Left lung (tissue), 4 donors: ENCODE measurements at regions not wholly inside any gene's neighbourhood (a gene's known extent, or its start where the extent isn't known, plus 50 kb on each side); places are given as distances from the start of the nearest gene placed in this dataset.
"Not testable (repeated sequence)": the region's sequence is repeated elsewhere in the genome, so short reads cannot be mapped to it uniquely, and the experiment has no call there.

Experiments used
- ATAC-seq: fragments of 200-7000 bp; cut with Tn5 transposase; one replicate; pipeline ENCODE4 v1.9.1; 2020; ENCODE audit warnings: moderate library complexity
- DNase-seq, 4 donors: peaks; one replicate each; pipeline ENCODE4 v3.0.0-alpha.2; 2013 to 2020
- H3K27ac ChIP-seq, 2 donors: fragments of 200-600 bp; sonication (generic) in 1 of 2; one replicate each; pipeline versions ENCODE4 v1.5.0 to v1.8.0; 2020 to 2021
- H3K27me3 ChIP-seq, 2 donors: fragments of 200-600 bp; sonication (generic) in 1 of 2; one replicate each; pipeline versions ENCODE4 v1.5.0 to v1.8.0; 2020 to 2021
- H3K36me3 ChIP-seq, 2 donors: fragments of 200-600 bp; sonication (generic) in 1 of 2; one replicate each; pipeline versions ENCODE4 v1.5.0 to v1.8.0; 2020 to 2021
- H3K4me1 ChIP-seq, 2 donors: fragments of 200-600 bp; one replicate each; pipeline ENCODE4 v1.8.0; 2021
- H3K4me3 ChIP-seq, 2 donors: fragments of 200-600 bp; sonication (generic) in 1 of 2; one replicate each; pipeline versions ENCODE4 v1.5.0 to v1.8.0; 2020 to 2021; ENCODE audit warnings: mild to moderate bottlenecking in 1 of 2
- H3K9me3 ChIP-seq, 2 donors: fragments of 200-600 bp; sonication (generic) in 1 of 2; one replicate each; pipeline versions ENCODE4 v1.5.0 to v1.8.0; 2020 to 2021
- intact Hi-C, 2 donors: fragments of 100-400 bp; cut with DNase I; formaldehyde crosslinking; loops; one replicate each; pipeline versions ENCODE4 v1.11.2 to v1.14.2; 2022
- TF ChIP-seq, protein P1 (sequence below), 2 donors: fragments of 200-600 bp; sonication (generic) in 1 of 2; IDR thresholded peaks; one replicate each; pipeline versions ENCODE4 v1.5.0 to v1.8.0; 2021; ENCODE audit warnings: antibody characterized with exemption in 2 of 2
- donor health status: DM: no; HTN: yes; CAD: no.
- donor health status: DM: no; HTN: no; CAD: no.

DNA sequence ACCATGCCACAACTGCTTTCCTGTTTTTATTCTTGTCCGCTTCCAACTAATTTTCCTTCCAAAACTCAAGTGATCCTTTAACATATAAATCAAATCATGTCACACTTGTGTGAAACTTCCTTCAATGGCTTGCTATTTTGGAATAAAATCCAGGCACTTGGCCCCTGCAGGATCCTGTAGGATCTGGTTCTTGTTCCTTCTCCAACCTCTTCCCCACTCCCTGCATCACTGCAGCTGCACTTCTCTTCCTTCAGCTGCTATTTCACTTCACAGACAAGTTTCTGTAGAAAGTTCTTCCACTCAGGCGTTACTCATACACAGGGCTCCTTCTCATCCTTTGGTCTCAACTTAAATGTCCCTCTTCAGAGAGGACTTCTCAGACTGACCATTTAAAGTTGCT is 239.7 kb upstream of the BTG1 start:
- Histone ChIP-seq H3K36me3 (no peaks in the 10 kb centered on the region), H3K4me1 (no peaks in the 10 kb centered on the region), H3K9me3 (no peaks in the 10 kb centered on the region), H3K4me3 (no peak overlapping the region), H3K27ac (no peak overlapping the region), H3K27me3 (no peaks in the 10 kb centered on the region)
- DNase-seq, result no peak
- no peak for ATAC-seq
- intact Hi-C loops, result no loop called here
- TF ChIP-seq, protein P1, sequence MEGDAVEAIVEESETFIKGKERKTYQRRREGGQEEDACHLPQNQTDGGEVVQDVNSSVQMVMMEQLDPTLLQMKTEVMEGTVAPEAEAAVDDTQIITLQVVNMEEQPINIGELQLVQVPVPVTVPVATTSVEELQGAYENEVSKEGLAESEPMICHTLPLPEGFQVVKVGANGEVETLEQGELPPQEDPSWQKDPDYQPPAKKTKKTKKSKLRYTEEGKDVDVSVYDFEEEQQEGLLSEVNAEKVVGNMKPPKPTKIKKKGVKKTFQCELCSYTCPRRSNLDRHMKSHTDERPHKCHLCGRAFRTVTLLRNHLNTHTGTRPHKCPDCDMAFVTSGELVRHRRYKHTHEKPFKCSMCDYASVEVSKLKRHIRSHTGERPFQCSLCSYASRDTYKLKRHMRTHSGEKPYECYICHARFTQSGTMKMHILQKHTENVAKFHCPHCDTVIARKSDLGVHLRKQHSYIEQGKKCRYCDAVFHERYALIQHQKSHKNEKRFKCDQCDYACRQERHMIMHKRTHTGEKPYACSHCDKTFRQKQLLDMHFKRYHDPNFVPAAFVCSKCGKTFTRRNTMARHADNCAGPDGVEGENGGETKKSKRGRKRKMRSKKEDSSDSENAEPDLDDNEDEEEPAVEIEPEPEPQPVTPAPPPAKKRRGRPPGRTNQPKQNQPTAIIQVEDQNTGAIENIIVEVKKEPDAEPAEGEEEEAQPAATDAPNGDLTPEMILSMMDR (IDR thresholded peaks at IDR 0.05), result no peak

DNA sequence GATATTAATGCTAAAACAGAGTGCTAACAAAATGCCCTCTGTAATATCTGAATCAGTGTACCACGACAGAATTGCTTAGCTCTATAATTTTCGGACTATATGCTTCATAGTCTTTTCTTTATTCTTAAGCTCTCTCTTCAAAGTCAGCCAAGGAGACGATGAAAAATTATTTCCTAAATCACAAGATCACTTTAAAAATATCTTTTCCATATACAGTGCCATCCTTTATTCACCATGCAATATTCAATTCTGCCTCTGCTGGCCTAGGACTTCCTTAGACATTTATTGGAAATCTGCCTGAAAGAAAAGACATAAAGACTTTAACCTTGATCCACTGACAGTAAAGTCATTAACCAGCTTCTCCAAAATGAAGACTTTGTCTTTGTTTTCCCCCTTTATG is 238.9 kb upstream of the BTG1 start:
- H3K27ac ChIP-seq, result no peak overlapping the region
- intact Hi-C loops, result no loop called here
- TF ChIP-seq, protein P1 (IDR thresholded peaks at IDR 0.05), result no peak

DNA sequence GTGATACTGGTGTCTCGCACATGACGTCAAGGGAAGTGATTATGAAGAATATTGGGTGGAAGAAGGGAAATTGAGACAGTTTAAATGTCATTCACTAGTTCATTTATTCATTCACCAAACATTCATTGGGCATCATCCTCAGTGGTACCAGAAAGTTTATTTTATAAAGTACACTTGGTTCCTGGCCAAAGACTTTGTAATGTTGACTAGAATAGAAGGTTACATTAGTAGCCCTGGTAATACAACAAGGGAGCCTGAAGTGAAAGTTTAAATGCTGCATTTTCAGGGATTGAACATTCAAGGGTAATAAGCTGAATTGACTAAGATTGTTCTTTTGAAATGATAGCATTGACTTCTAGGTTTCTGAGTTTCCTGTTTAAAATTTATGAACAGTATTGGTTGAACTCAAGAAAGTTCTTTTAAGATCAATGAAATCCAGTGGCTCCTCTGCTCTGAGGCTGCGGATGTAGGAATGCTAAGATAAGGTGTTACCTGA is 236.8 kb upstream of the BTG1 start:
- H3K27ac ChIP-seq, result no peak overlapping the region

More for the DNA sequence above, 238.9 kb upstream of the BTG1 start:
- no peak overlapping the region for H3K4me3 ChIP-seq
- DNase-seq (no peak), ATAC-seq (no peak)
- no peaks in the 10 kb centered on the region for H3K36me3 ChIP-seq
- H3K27me3 ChIP-seq, result no peaks in the 10 kb centered on the region
- H3K9me3 ChIP-seq, result no peaks in the 10 kb centered on the region
- no peaks in the 10 kb centered on the region for H3K4me1 ChIP-seq

DNA sequence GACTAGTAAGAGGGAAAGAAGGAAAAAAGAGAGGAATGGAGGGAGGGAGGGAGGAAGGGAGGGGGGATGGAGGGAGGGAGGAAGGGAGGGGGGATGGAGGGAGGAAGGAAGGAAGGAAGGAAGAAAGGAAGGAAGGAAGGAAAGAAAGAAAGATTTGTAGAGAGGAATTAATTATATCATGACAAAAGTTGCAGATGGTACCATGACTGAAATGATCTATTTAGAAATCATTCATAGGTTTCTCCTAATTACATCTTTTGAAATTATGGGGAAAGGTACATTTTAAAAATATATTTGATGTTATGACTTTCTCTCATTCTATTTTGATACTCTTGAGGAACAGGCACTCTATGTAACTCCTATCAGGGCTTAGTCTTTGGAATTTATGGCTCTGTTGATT is 236.2 kb upstream of the BTG1 start:
- H3K4me1 ChIP-seq, result no peaks in the 10 kb centered on the region
- intact Hi-C loops, result no loop called here
- TF ChIP-seq, protein P1 (IDR thresholded peaks at IDR 0.05), result no peak

More for the DNA sequence above, 236.8 kb upstream of the BTG1 start:
- intact Hi-C loops, result no loop called here
- Histone ChIP-seq H3K4me3 (no peak overlapping the region), H3K36me3 (no peaks in the 10 kb centered on the region), H3K27me3 (no peaks in the 10 kb centered on the region), H3K4me1 (no peaks in the 10 kb centered on the region), H3K9me3 (no peaks in the 10 kb centered on the region)
- DNase-seq, result no peak
- TF ChIP-seq, protein P1 (IDR thresholded peaks at IDR 0.05), result no peak
- no peak for ATAC-seq

DNA sequence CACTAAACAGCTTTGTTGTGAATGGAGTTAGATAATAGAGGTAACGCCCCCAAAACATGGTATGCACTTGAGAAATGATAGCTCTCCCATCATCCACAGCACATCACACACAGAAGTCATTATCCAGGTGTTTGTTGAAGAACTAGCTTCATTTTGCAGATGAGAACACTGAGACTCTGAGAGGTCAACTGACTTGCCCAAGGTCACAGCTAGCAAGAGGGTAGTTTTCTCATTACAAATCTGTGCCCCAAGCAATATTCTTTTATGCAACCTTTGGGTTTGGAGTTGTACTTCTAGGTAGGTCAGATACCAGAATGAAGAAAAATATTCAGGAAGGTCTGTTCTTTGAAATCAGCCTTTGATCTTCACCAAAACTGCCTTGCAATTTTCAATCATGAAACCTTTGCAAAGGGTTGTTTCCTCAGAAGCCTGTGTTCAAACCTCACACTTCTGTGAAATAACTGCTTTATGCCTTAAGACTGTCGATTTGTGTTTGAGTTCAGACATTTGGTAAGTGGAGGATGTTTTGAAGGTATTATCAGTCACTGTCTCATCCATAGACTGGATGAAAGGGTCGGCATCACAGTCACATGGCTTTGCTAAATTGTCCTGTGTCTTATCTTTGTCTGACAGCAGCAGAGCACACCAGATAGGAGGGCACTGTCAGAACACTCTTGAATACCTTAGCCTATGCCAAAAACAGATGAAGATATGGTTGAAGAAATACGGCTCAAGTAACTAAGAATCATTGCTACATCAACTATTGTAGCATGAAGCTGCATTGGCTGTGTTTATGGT is 233.2 kb upstream of the BTG1 start:
- no peak overlapping the region for H3K27ac ChIP-seq
- H3K36me3 ChIP-seq, result no peaks in the 10 kb centered on the region
- no peaks in the 10 kb centered on the region for H3K4me1 ChIP-seq
- no peaks in the 10 kb centered on the region for H3K9me3 ChIP-seq
- ATAC-seq (no peak), DNase-seq (no peak)
- H3K27me3 ChIP-seq, result no peaks in the 10 kb centered on the region
- H3K4me3 ChIP-seq, result no peak overlapping the region
- intact Hi-C loops, result no loop called here
- TF ChIP-seq, protein P1 (IDR thresholded peaks at IDR 0.05), result no peak

More for the DNA sequence above, 236.2 kb upstream of the BTG1 start:
- Histone ChIP-seq H3K36me3 (no peaks in the 10 kb centered on the region), H3K4me3 (no peak overlapping the region), H3K27ac (no peak overlapping the region), H3K27me3 (no peaks in the 10 kb centered on the region), H3K9me3 (no peaks in the 10 kb centered on the region)
- ATAC-seq, result no peak
- DNase-seq, result no peak

DNA sequence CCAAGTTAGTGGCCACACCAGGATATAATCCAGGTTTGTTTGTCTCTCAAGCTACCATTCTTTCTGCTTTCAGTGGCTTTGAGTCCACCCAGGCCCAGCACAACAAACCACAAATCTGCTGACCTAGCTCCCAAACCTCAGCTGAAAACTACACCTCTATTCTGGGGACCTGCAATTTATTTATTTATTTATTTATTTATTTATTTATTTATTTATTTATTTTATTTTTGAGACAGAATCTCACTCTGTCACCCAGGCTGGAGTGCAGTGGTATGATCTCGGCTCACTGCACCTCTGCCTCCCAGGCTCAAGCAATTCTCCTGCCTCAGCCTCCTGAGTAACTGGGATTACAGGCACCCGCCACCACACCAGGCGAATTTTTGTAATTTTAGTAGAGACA is 229.9 kb upstream of the BTG1 start:
- H3K27me3 ChIP-seq, H3K4me1 ChIP-seq, H3K4me3 ChIP-seq, DNase-seq, intact Hi-C loops, H3K36me3 ChIP-seq, ATAC-seq, H3K9me3 ChIP-seq, H3K27ac ChIP-seq: not testable (repeated sequence)
